ENCODE measurements at regions not wholly inside any gene's neighbourhood (a gene's known extent, or its start where the extent isn't known, plus 50 kb on each side); places are given as distances from the start of the nearest gene placed in this dataset.

- TF ChIP-seq RCOR1 (IDR thresholded peaks at IDR 0.05; ENCODE audit: low read depth, low read length) (no peak), SMC3 (IDR thresholded peaks at IDR 0.05) (no peak), EP300 (IDR thresholded peaks at IDR 0.05) (no peak), CTCF (IDR thresholded peaks at IDR 0.05) (no peak), GATA3 (IDR thresholded peaks at IDR 0.05; ENCODE audit: borderline replicate concordance) (no peak), BCL3 (IDR thresholded peaks at IDR 0.05) (no peak), POLR2A (IDR thresholded peaks at IDR 0.05; ENCODE audit: low read length) (no peak), RFX5 (IDR thresholded peaks at IDR 0.05) (no peak), E2F6 (IDR thresholded peaks at IDR 0.05; ENCODE audit: borderline replicate concordance, low read depth) (no peak), MAFK (IDR thresholded peaks at IDR 0.05; ENCODE audit: partially characterized antibody) (no peak), EHF (CRISPR knock-in tag; IDR thresholded peaks at IDR 0.05) (no peak), REST (IDR thresholded peaks at IDR 0.05) (no peak), ZFP36 (IDR thresholded peaks at IDR 0.05; ENCODE audit: borderline replicate concordance, partially characterized antibody) (no peak), NR3C1 (IDR thresholded peaks at IDR 0.05) (no peak)
These were observed 608.7 kb downstream of the KCTD16 start for GRCh38 chr5:144779368-144779767.

Measured in A549 (cell line).